Rectal smooth muscle tissue (tissue), 1 donor: ENCODE measurements at regions not wholly inside any gene's neighbourhood (a gene's known extent, or its start where the extent isn't known, plus 50 kb on each side); places are given as distances from the start of the nearest gene placed in this dataset.

ENCODE experiments used
- H3K27ac ChIP-seq: one replicate; pipeline ENCODE4 v1.7.0; 2013; ENCODE audit warnings: low read depth, low read length, inconsistent platforms
- H3K27me3 ChIP-seq: one replicate; pipeline ENCODE4 v1.7.0; 2013; ENCODE audit warnings: low read length; ENCODE audit not compliant: control insufficient read depth, insufficient read depth
- H3K36me3 ChIP-seq: one replicate; pipeline ENCODE4 v1.7.0; 2013; ENCODE audit warnings: low read length; ENCODE audit not compliant: control insufficient read depth, insufficient read depth
- H3K4me1 ChIP-seq: one replicate; pipeline ENCODE4 v1.7.0; 2013; ENCODE audit warnings: low read length; ENCODE audit not compliant: control insufficient read depth, insufficient read depth
- H3K4me3 ChIP-seq: one replicate; pipeline ENCODE4 v1.7.0; 2013; ENCODE audit warnings: low read length
- H3K9ac ChIP-seq: one replicate; pipeline ENCODE4 v1.7.0; 2013; ENCODE audit warnings: low read length

GRCh38 chr2:100766256-100766655, 53.7 kb upstream of the NPAS2 start:
- H3K4me1 ChIP-seq: peaks cover 9% of the 10 kb centered on the region
- H3K27me3 ChIP-seq: no peaks in the 10 kb centered on the region
- no peak overlapping the region for H3K9ac ChIP-seq
- H3K27ac ChIP-seq: no peak overlapping the region
- no peak overlapping the region for H3K4me3 ChIP-seq
- H3K36me3 ChIP-seq: no peaks in the 10 kb centered on the region

GRCh38 chr2:100766806-100767205, 53.1 kb upstream of the NPAS2 start:
- Histone ChIP-seq H3K4me1 (peaks cover 9% of the 10 kb centered on the region), H3K27ac (no peak overlapping the region), H3K9ac (no peak overlapping the region), H3K36me3 (no peaks in the 10 kb centered on the region), H3K27me3 (no peaks in the 10 kb centered on the region), H3K4me3 (no peak overlapping the region)

GRCh38 chr2:100767224-100767653, 52.7 kb upstream of the NPAS2 start:
- Histone ChIP-seq H3K4me3 (no peak overlapping the region), H3K4me1 (peaks cover 9% of the 10 kb centered on the region), H3K36me3 (no peaks in the 10 kb centered on the region), H3K27me3 (no peaks in the 10 kb centered on the region), H3K9ac (no peak overlapping the region), H3K27ac (no peak overlapping the region)

DNA sequence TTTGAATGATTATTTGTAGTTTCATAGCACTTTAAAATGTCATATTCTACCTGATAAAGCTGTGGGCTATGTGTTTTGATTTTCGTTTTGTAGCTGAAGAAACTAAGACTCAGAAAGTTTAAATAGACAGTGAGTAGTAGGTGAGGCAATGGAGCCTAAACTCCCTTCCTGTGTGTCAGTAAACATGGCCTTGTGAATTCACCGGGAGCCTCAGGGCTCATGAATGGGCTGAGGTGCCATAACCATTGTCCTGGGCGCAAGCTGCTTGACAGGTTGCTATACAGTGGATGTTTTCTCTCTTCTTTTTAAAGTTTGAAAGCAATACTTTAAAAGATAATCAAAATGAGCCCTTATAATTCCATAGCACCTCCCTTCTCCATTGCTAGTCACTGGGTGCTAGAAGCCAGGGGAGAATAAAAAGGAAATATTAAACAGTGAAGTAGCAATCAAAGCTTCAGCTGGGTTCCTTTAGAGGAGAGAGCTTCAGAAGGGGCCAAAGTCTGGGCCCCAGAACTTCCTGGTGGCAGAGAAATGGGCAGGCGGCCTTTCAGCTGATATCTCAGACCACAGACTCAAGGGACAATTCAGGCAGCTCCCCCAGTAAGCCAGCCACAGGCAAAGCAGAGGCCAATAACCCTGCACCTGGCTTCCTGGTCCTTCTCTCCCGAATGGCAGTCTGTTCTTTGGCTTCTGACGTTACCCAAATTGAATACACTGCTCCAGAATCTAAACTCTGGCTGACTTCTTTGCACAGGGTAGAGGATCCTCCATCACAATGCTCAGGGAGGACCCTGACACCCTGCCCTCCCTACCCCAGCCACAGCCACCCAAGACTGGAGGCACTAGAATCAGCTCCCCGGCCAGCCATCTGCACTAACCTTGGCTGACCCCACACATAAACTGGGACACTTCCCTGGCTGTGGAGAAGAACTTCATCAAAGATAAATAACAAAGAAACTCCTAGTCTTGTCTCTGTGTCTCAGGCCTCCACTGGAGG, 51.8 kb upstream of the NPAS2 start:
- Histone ChIP-seq H3K4me3 (no peak overlapping the region), H3K36me3 (no peaks in the 10 kb centered on the region), H3K4me1 (peaks cover 9% of the 10 kb centered on the region), H3K9ac (no peak overlapping the region), H3K27me3 (no peaks in the 10 kb centered on the region), H3K27ac (no peak overlapping the region)
